HG02840 (cell line): ENCODE measurements at regions not wholly inside any gene's neighbourhood (a gene's known extent, or its start where the extent isn't known, plus 50 kb on each side); places are given as distances from the start of the nearest gene placed in this dataset.

Experiments used
- ATAC-seq: cut with Tn5 transposase; IDR thresholded peaks from one replicate; pipeline ENCODE4 v1.9.1; 2021; ENCODE audit warnings: mild to moderate bottlenecking, moderate library complexity, moderate number of reproducible peaks; ENCODE audit not compliant: unreplicated experiment, low FRiP score

DNA sequence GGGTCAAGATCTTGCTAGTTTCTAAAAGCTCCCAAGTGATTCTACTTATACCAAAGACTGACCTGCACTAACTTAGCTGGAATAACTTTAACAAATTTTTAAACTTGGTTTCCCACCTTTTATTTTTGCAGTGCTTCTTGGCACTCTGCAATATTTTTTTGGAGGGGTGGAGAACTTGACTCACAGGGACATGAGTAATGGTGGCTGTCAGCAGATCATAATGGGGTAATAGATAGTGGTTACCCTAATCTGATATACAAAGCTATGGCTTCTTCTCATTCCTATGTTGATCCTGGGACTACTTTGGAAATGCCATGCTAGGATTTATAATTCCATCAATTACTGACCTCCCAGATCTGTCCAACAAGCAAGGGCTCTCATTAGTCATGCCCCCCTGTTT, 295.7 kb downstream of the GPAT3 start:
- no peak for ATAC-seq

DNA sequence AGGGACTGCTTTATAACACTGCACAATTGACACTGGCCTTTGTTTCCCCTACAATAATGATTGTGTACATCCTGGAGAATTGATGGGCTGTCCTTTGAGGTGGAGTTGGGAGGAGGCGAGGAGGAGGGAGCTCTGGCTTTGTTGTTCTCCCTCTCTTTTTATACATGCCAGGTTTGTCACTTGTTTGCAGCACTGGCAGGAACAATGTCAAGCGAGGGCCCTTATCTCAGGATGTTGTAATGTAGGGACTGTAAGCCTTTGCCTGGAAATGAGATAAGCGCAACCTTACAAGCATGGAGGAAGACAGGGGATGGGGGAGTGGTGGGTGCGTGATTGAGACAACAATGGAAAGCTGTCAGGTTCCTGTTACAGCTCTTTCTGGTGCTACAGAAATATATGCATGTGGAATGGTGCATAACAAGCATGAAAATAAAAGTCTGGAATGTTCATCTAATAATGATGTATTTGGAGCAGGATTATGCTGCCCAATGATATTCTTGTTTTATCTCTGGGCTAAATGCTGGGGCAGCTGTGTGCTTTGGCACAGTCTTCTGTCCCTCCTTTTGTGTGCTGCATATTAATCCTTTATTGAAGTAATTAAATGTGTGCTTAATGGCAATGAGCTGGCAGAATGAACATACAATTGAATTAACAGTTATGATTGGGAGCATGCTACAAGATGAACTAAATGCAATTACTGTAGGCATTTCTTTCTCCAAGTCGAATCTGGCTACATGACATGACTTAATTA, 294.4 kb downstream of the GPAT3 start:
- no peak for ATAC-seq

GRCh38 chr4:83828601-83829000, 292.7 kb downstream of the GPAT3 start:
- ATAC-seq: no peak

DNA sequence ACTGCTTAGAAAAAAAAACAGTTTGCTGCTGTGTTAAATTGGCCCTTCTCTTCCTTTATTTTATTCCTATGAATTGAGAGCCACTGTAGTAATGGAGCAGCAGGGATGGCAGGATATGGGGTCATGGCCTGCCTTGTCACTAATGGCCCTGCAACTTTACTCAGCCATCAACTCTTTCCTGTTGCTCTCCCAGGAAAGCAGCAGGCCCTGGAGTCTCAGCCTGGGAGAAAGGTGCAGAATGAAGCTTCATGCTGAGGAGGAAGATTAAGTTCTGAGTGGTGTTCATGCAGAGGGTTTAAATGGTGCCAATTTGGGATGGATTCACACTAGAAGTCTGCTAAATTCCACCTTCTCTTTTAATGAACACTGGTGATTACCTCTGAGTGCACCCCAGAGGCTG, 285.6 kb downstream of the GPAT3 start:
- no peak for ATAC-seq

DNA sequence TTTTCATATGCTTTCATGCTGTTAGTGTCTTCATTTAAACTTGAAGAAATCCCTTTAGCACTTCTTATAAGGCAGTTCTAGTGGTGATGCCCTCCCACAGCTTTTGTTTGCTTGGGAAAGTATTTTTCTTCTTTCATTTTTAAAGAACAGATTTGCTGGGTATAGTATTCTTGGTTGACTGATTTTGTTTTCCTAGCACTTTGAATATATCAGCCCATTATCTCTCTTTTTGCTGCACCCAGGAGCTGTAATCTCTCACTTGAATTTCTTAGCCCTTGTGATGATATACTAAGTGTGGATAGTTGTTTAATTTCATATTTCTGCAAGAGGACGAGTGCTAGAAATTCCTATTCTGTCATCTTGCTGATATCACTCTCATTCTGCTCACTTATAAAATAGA, 283.7 kb downstream of the GPAT3 start:
- no peak for ATAC-seq

DNA sequence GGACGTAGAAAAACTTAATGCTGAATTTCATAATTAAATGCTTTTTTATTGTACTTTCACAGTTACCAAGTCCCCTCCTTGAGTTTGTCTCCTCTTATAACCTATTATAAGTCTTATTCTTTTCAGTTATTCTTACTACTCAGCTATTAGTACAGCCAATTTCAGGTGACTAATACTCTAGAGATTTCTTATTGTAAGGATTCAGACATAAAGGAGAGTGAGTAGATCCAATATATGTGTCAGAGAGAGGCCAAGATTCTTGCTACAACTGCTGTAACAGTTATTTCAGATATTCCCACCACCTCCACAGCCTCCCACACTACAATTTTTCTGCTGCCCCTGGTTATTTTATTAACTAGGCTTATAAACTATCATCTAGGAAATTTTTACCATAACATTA, 274.5 kb downstream of the GPAT3 start:
- no peak for ATAC-seq

DNA sequence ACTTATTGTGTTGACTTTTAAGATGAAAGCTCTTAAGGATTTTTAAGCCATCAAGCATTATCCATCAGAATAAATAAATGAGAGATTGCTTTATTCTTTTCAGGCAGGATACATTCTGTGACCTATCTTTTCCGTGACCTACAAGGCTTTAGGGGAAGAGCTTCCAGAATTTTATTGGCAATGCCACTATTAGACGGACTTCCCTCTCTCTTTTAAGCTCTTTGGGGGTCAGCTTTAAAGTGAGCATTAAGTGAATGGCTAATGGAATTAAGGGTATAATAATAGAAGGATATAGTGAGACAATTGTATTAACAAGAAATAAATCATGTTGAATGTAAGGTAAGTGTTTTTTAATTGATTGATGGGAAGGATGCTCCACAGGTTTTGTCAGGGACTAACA, 273.7 kb downstream of the GPAT3 start:
- ATAC-seq: no peak

- ATAC-seq: no peak
Measured at GRCh38 chr4:83793481-83793880, 257.6 kb downstream of the GPAT3 start.

GRCh38 chr4:83785891-83786290, 250.0 kb downstream of the GPAT3 start:
- ATAC-seq: no peak

- ATAC-seq: no peak
Measured at GRCh38 chr4:83783215-83783614, 247.3 kb downstream of the GPAT3 start.

GRCh38 chr4:83782591-83782990, 246.7 kb downstream of the GPAT3 start:
- ATAC-seq: no peak

DNA sequence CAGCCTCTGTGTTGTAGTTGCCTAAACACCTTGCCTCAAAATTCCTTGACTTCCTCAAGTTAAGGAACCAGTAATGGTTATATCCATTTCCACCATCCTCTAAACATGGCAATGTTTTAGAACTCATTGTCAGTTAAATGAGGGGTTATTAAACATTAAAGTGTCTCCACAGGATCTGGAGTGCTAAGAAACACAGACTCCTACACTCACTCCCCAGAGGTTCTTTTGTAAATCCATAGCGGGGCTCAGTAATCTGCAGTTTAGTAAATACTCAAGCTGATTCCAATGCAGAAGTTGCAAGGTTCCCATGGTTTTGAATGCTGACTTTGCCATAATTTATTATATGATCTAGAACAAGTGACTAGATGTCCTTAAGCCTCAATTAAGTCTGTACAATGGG, 245.5 kb downstream of the GPAT3 start:
- ATAC-seq: no peak

DNA sequence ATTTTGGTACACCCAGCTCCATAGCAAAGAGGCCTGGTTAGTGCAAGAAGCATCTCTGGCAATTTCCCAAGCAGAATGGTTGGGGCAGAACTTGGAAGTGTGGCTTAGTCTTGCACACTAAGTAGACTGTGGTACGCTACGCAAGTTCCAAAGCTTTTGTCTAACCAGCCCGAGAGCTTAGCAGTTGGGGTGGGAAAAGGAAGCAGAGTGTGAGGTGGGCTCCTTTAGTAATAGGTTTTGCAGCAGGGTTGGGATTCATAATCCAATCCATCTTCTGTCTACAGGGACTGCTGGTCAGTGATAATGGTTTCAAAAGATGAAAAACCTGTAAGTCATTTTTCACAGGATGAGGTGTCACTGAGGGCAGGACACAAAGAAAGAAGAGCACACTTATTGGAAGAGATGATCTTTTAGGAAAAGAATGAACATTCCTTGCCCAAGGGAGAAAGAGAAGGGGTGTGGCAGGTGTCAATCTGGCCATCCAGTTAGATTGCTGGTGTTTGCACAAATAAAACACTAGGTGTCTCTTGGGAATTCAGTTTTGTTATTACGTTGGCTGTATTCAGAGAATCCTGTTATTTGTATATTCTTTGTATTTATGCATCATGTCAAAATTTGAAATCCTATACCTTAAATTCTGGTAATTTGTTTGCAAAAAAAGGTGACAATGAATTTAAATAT, 244.3 kb downstream of the GPAT3 start:
- no peak for ATAC-seq

DNA sequence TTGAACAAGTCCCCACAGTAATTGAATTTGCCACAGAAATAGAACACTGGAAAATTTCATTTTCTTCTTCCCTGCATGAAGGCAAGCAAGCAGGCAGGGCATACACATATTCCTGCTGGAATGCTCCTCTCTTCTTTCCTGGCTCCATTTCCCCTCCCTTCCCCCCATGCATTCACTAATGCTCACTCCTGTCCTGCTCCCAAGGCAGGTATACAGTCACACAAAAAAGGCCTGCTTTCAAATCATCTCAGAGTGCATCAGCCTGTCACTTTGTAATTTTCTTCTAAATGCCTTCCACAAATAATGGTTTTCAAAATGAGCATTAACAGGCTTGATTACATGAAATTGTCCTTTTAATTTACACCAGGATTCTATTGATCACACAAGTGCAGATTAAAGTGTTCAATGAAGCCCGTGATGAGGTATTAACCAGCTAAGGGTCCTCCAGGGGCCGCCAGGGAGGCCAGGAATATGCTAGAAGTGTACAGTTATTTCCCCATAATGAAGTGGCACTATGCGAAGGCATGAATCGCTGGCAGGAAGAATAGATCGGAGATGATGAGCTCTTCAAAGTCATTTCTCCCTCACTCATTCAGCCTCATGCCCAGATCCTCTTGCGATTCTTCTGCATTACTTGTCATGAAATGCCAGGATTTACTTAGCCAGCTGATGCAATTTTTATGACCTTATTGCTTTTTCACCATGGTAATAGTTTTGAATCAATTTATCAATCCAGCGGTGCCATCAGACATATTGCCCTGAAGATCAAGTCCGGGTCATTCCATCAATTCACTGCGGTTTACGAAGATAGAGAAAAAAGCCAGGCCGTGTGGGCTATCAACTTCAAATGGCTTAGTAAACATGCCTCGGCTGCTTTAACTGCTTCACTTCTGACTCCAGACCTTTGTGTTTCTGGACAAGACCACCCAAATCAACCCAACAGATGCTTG, 243.5 kb downstream of the GPAT3 start:
- ATAC-seq: no peak

DNA sequence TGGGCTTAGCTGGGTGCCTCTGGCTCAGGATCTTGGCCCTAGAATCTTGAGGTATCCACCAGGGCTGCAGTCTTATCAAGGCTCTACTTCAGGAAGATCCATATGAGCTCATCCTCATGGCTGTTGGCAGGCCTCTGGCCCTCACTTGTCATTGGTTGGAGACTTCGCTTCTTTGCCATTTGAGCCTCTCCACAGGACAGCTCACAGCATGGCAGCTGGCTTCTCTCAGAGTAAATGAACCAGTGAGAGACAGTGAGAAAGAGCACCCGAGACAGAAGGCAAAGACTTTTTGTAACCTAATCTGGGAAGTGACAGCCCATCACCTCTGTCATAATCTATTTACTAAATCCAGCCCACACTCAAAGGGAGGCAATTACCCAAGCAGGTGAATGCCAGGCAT, 236.8 kb downstream of the GPAT3 start:
- no peak for ATAC-seq

- ATAC-seq: no peak
Measured at GRCh38 chr4:83771113-83771705, 235.3 kb downstream of the GPAT3 start.

DNA sequence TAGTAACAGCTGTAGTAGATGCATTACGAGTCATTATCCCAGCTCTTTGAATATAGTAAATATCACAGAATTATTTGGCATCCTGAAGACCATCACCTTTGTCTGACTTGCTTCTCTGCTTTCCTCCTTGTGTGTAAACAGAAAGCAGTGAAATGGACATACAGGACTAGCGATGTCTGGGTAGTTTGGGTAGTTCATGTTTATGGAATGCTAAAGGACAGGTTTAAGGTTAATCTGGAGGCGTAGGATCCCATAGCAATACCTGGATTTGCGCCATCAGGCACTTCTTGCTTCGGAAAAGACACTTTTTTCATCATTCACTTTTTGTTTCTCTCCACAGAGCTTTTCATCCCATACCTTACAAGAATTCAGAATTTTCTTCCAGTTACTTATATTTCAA, 232.2 kb downstream of the GPAT3 start:
- no peak for ATAC-seq

- no peak for ATAC-seq
Measured at GRCh38 chr4:83767067-83767466, 231.2 kb downstream of the GPAT3 start.

- ATAC-seq: no peak
Measured at GRCh38 chr4:83759611-83760010, 223.7 kb downstream of the GPAT3 start.

DNA sequence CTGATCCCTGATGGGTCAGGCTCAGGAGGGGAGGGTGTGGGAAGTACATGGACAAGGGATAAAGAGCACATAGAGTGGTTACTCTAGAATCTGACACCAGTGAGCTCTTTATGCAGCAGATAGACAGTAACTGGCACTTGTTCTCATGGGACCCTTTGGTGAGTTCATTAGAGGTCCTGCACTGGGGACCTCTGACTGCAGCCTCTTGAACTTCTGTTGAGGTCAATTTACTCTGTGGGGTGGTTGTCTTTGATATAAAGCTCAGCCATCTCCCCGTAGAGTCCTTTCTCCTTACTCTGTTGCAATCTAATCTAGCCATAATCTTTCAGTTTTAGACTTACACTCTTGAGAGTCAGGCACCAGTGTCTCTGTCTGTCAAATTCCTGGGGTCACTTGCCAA, 222.4 kb downstream of the GPAT3 start:
- no peak for ATAC-seq

- no peak for ATAC-seq
Measured at GRCh38 chr4:83757121-83757621, 221.3 kb downstream of the GPAT3 start.
